ENCODE measurements at regions not wholly inside any gene's neighbourhood (a gene's known extent, or its start where the extent isn't known, plus 50 kb on each side); places are given as distances from the start of the nearest gene placed in this dataset.

DNA sequence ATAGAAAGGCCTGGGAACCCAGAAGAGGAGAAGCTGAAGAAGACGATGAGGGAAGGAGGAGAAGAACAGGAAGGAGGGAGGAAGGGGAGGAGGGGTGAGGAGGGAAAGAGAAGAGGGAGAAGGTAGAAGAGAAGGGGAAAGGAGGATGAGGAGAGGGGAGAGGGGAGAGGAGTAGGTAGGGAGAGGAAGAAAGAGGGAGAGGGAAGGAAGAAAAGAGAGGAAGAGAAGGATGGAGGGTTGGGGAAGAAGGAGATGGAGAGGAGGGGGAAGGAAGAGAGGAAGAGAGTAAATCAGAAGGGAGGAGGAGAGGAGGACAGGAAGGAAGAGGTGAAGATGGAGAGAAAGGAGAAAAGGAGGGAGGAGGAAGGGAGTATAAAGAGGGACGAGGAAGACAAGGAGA is 109.6 kb upstream of the IRX6 start:
- no peak for TF ChIP-seq POLR2A (IDR thresholded peaks at IDR 0.05)
- TF ChIP-seq, protein P1, sequence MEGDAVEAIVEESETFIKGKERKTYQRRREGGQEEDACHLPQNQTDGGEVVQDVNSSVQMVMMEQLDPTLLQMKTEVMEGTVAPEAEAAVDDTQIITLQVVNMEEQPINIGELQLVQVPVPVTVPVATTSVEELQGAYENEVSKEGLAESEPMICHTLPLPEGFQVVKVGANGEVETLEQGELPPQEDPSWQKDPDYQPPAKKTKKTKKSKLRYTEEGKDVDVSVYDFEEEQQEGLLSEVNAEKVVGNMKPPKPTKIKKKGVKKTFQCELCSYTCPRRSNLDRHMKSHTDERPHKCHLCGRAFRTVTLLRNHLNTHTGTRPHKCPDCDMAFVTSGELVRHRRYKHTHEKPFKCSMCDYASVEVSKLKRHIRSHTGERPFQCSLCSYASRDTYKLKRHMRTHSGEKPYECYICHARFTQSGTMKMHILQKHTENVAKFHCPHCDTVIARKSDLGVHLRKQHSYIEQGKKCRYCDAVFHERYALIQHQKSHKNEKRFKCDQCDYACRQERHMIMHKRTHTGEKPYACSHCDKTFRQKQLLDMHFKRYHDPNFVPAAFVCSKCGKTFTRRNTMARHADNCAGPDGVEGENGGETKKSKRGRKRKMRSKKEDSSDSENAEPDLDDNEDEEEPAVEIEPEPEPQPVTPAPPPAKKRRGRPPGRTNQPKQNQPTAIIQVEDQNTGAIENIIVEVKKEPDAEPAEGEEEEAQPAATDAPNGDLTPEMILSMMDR (IDR thresholded peaks at IDR 0.05) = no peak

DNA sequence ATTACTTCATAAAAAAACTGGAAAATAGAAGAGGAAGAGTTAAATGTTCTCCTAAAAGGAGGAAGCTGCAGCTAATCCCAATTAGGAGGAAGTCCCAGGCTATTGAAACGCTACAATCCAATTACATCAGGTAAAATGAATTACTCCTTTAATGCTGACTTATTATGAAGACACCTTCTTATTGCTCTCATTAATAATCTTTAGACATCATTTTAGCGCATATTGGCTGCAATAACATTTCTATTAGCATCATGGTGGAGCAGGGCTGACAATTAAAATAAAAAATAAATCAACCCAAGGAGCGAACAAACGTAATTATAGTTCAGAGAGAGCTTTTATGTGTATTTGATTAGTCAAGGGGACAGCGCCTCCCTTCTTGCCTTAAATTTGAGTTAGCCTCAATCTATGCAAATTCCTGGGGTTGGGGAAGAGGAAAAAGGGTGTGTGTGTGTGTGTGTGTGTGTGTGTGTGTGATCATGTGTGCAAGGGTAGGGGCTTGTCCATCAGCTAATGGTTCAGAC is 109.0 kb upstream of the IRX6 start:
- H3K4me1 ChIP-seq = no peaks in the 10 kb centered on the region
- intact Hi-C loops (cut with DNase I) = no loop called here
- DNase-seq = no peak
- no peak overlapping the region for H3K27ac ChIP-seq
- H3K36me3 ChIP-seq = no peaks in the 10 kb centered on the region
- H3K9me3 ChIP-seq = no peaks in the 10 kb centered on the region
- no peaks in the 10 kb centered on the region for H3K27me3 ChIP-seq
- no peak for ATAC-seq
- WGBS (ENCODE audit: insufficient coverage, low coverage, low lambda C conversion rate, missing lambda C conversion rate) = 62% methylated on average over 5 of the region's 5 CpGs
- no peak for TF ChIP-seq POLR2A (IDR thresholded peaks at IDR 0.05)
- TF ChIP-seq, protein P1 (IDR thresholded peaks at IDR 0.05) = no peak
- no peak overlapping the region for H3K4me3 ChIP-seq

More for the DNA sequence above, 109.6 kb upstream of the IRX6 start:
- no peak overlapping the region for H3K4me3 ChIP-seq
- H3K4me1 ChIP-seq = no peaks in the 10 kb centered on the region
- ATAC-seq (no peak), DNase-seq (no peak)
- no peaks in the 10 kb centered on the region for H3K27me3 ChIP-seq
- no peak overlapping the region for H3K27ac ChIP-seq
- intact Hi-C loops (cut with DNase I) = no loop called here
- no peaks in the 10 kb centered on the region for H3K9me3 ChIP-seq
- no peaks in the 10 kb centered on the region for H3K36me3 ChIP-seq
- WGBS (ENCODE audit: insufficient coverage, low coverage, low lambda C conversion rate, missing lambda C conversion rate) = 4% methylated on average over 2 of the region's 2 CpGs

DNA sequence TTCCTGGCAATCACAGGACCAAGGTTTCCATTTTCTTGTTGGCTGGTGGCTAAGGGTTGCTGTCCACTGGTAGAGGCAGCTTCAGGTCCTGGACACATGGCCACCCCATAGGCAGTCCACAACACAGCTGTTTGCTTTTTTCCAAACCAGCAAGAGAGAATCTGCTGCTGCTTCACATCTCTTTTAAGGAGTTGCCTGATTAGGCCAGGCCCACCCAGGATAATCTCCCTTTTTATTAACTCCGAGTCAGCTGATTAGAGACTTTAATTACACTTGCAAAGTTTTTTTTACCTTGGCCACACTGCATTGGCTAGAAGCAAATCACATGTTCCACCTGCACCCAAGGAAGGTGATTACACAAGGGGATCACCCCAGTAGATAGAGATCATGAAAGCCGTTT is 106.6 kb upstream of the IRX6 start:
- WGBS (ENCODE audit: insufficient coverage, low coverage, low lambda C conversion rate, missing lambda C conversion rate) = 41% methylated on average over 2 of the region's 2 CpGs

DNA sequence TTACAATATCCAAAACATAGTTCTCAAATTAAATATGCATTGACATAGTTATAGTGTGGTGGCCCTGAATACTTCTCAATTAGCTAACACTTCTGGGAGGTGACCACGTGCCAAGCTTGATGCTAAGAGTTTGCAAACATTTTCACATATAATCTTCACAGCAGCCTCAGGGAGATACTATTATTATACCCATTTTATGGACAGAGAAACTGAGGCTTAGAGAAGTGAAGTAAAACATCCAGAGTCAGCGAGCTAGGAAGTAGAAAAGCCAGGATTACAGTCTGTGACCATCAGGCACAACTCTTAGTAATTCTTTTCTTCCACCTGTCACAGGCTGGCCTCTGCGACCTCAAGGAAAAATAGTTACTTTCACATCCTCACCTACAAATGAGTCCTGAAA is 102.2 kb upstream of the IRX6 start:
- TF ChIP-seq POLR2A (IDR thresholded peaks at IDR 0.05) = no peak
- TF ChIP-seq, protein P1 (IDR thresholded peaks at IDR 0.05) = no peak
- H3K27ac ChIP-seq = no peak overlapping the region
- DNase-seq (no peak), ATAC-seq (no peak)
- WGBS (ENCODE audit: insufficient coverage, low coverage, low lambda C conversion rate, missing lambda C conversion rate) = 45% methylated on average over 3 of the region's 3 CpGs
- no peak overlapping the region for H3K4me3 ChIP-seq
- H3K9me3 ChIP-seq = no peaks in the 10 kb centered on the region
- H3K27me3 ChIP-seq = peaks cover 0 to 1% of the 10 kb centered on the region in 2 donors
- no peaks in the 10 kb centered on the region for H3K4me1 ChIP-seq
- intact Hi-C loops (cut with DNase I) = no loop called here
- no peaks in the 10 kb centered on the region for H3K36me3 ChIP-seq

More for the DNA sequence above, 106.6 kb upstream of the IRX6 start:
- Histone ChIP-seq H3K27me3 (no peaks in the 10 kb centered on the region), H3K4me1 (no peaks in the 10 kb centered on the region), H3K27ac (no peak overlapping the region), H3K4me3 (no peak overlapping the region), H3K36me3 (no peaks in the 10 kb centered on the region), H3K9me3 (no peaks in the 10 kb centered on the region)
- ATAC-seq (no peak), DNase-seq (no peak)
- intact Hi-C loops (cut with DNase I) = no loop called here
- no peak for TF ChIP-seq POLR2A (IDR thresholded peaks at IDR 0.05)
- TF ChIP-seq, protein P1 (IDR thresholded peaks at IDR 0.05) = no peak

DNA sequence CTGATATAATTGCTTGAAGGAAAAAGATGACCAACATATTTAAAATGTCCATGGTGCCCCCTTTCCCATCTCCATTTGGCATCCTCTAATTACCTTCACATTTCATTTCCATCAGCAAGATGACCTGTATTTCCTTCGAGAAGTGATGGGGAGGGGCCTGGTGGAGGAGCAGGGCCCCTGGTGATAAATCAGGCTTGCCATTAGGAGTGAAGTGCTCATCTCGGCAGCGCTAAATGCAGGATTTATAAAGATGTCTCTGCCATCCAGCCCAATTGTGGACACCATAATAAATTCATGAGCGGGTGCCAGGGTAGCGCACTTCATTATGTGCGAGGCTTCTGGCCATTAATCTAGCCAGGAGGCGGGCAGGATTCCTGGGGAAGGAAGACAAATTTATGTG is 101.5 kb upstream of the IRX6 start:
- no peaks in the 10 kb centered on the region for H3K36me3 ChIP-seq
- 53% methylated on average over 6 of the region's 7 CpGs for WGBS (ENCODE audit: insufficient coverage, low coverage, low lambda C conversion rate, missing lambda C conversion rate)
- no peak overlapping the region for H3K27ac ChIP-seq
- H3K27me3 ChIP-seq = peaks cover 0 to 8% of the 10 kb centered on the region in 2 donors
- DNase-seq = no peak
- no peaks in the 10 kb centered on the region for H3K4me1 ChIP-seq
- H3K4me3 ChIP-seq = no peak overlapping the region
- no peak for ATAC-seq
- no peaks in the 10 kb centered on the region for H3K9me3 ChIP-seq
- TF ChIP-seq, protein P1 (IDR thresholded peaks at IDR 0.05) = no peak
- intact Hi-C loops (cut with DNase I) = no loop called here
